Heart left ventricle (tissue), 13 donors: ENCODE measurements at regions not wholly inside any gene's neighbourhood (a gene's known extent, or its start where the extent isn't known, plus 50 kb on each side); places are given as distances from the start of the nearest gene placed in this dataset.

Experiments
- POLR2A ChIP-seq, 2 donors: fragments of 450-650 bp; IDR thresholded peaks; one replicate each; pipeline ENCODE4 v1.6.1; 2017; ENCODE audit warnings: antibody characterized with exemption in 2 of 2, mild to moderate bottlenecking in 2 of 2, moderate library complexity in 2 of 2
- TF ChIP-seq, protein P1 (sequence below), 12 donors: fragments of 200-600 bp; sonication (generic) in 4 of 12; IDR thresholded peaks; one replicate each; pipeline versions ENCODE4 v1.5.0 to v1.8.0; 2018 to 2022; ENCODE audit warnings: antibody characterized with exemption in 12 of 12, mild to moderate bottlenecking in 5 of 12
- donor health status: ischemic (EF 13 %, LVEDD 7.1; RV severe dilation, severe dysfunction).
- donor health status: DM: no; HTN: yes; CAD: no.
- donor health status: DM: no; HTN: no; CAD: no.
- donor health status: ischemic (EF 25% LVEDD 6.9; RV normal size, moderate dysfunction).
- donor health status: ischemic (EF 25% LVEDD 5.7; RV mildly dilated, moderate dysfunction).
- donor health status: ischemic (EF 35%, LVEDD 5.7; RV mildly dilated, moderate dysfunction).
- donor health status: nonischemic (EF 11% LVEDD 7.7; RV severe dilation, severe dysfunction).
- donor health status: DM: yes; HTN: yes; CAD: no.
- donor health status: PGD.
- donor health status: ischemic (EF 29% LVEDD 5.4; RV normal size, mild dysfunction).
- donor health status: nonischemic (EF 23%, LVEDD 6.1; RV moderate dilation, normal function).

- TF ChIP-seq, protein P1, sequence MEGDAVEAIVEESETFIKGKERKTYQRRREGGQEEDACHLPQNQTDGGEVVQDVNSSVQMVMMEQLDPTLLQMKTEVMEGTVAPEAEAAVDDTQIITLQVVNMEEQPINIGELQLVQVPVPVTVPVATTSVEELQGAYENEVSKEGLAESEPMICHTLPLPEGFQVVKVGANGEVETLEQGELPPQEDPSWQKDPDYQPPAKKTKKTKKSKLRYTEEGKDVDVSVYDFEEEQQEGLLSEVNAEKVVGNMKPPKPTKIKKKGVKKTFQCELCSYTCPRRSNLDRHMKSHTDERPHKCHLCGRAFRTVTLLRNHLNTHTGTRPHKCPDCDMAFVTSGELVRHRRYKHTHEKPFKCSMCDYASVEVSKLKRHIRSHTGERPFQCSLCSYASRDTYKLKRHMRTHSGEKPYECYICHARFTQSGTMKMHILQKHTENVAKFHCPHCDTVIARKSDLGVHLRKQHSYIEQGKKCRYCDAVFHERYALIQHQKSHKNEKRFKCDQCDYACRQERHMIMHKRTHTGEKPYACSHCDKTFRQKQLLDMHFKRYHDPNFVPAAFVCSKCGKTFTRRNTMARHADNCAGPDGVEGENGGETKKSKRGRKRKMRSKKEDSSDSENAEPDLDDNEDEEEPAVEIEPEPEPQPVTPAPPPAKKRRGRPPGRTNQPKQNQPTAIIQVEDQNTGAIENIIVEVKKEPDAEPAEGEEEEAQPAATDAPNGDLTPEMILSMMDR (IDR thresholded peaks at IDR 0.05): no peak
- TF ChIP-seq POLR2A (IDR thresholded peaks at IDR 0.05): no peak
Observed at GRCh38 chr2:216763396-216763795, 68.0 kb upstream of the IGFBP5 start.
